Eye (tissue), 1 donor: ENCODE measurements at regions not wholly inside any gene's neighbourhood (a gene's known extent, or its start where the extent isn't known, plus 50 kb on each side); places are given as distances from the start of the nearest gene placed in this dataset.
"Not testable (repeated sequence)": the region's sequence is repeated elsewhere in the genome, so short reads cannot be mapped to it uniquely, and the experiment has no call there.

Experiments
- DNase-seq: peaks from one replicate; pipeline ENCODE4 v3.0.0-alpha.2; 2015

GRCh38 chr6:134546962-134547645 is 229.2 kb upstream of the SGK1 start:
- DNase-seq, result no peak

- no peak for DNase-seq
These were observed 226.8 kb upstream of the SGK1 start for GRCh38 chr6:134544737-134545136.

- DNase-seq, result no peak
These were observed 225.2 kb upstream of the SGK1 start for GRCh38 chr6:134543128-134543527.

- DNase-seq, result no peak
These were observed 223.1 kb upstream of the SGK1 start for GRCh38 chr6:134541001-134541400.

- no peak for DNase-seq
These were observed 222.0 kb upstream of the SGK1 start for GRCh38 chr6:134539865-134540323.

- DNase-seq, result not testable (repeated sequence)
These were observed 219.9 kb upstream of the SGK1 start for GRCh38 chr6:134537765-134538164.

GRCh38 chr6:134537146-134537555 is 219.2 kb upstream of the SGK1 start:
- no peak for DNase-seq

- no peak for DNase-seq
These were observed 217.9 kb upstream of the SGK1 start for GRCh38 chr6:134535831-134536230.

- DNase-seq, result no peak
These were observed 216.8 kb upstream of the SGK1 start for GRCh38 chr6:134534708-134535149.

- DNase-seq, result no peak
These were observed 216.1 kb upstream of the SGK1 start for GRCh38 chr6:134533991-134534390.

GRCh38 chr6:134532694-134533624 is 215.0 kb upstream of the SGK1 start:
- DNase-seq, result no peak

GRCh38 chr6:134531611-134532010 is 213.7 kb upstream of the SGK1 start:
- DNase-seq, result no peak

- no peak for DNase-seq
These were observed 213.3 kb upstream of the SGK1 start for GRCh38 chr6:134531188-134531551.

GRCh38 chr6:134529921-134530320 is 212.0 kb upstream of the SGK1 start:
- no peak for DNase-seq

GRCh38 chr6:134529305-134529704 is 211.4 kb upstream of the SGK1 start:
- DNase-seq, result no peak

GRCh38 chr6:134527108-134527787 is 209.3 kb upstream of the SGK1 start:
- no peak for DNase-seq

GRCh38 chr6:134525190-134525868 is 207.4 kb upstream of the SGK1 start:
- DNase-seq, result no peak

- DNase-seq, result no peak
These were observed 206.2 kb upstream of the SGK1 start for GRCh38 chr6:134523903-134524650.

- DNase-seq, result no peak
These were observed 205.1 kb upstream of the SGK1 start for GRCh38 chr6:134523051-134523450.

GRCh38 chr6:134521116-134521501 is 203.2 kb upstream of the SGK1 start:
- DNase-seq, result no peak

- no peak for DNase-seq
These were observed 202.5 kb upstream of the SGK1 start for GRCh38 chr6:134520181-134521115.
